Peyer's patch (tissue), 4 donors: ENCODE measurements at regions not wholly inside any gene's neighbourhood (a gene's known extent, or its start where the extent isn't known, plus 50 kb on each side); places are given as distances from the start of the nearest gene placed in this dataset.

Experiments
- POLR2A ChIP-seq, 2 donors: fragments of 450-650 bp; IDR thresholded peaks; one replicate each; pipeline ENCODE4 v1.5.1; 2017; ENCODE audit warnings: antibody characterized with exemption in 2 of 2, mild to moderate bottlenecking in 2 of 2, moderate library complexity in 2 of 2
- TF ChIP-seq, protein P1 (sequence below), 6 experiments: fragments of 450-650 bp in 4 of 6; fragments of 200-600 bp in 2 of 6; sonication (generic) in 1 of 6; IDR thresholded peaks; one replicate each; pipeline ENCODE4 v1.5.1; 2017 to 2019; ENCODE audit warnings: antibody characterized with exemption in 6 of 6, mild to moderate bottlenecking in 3 of 6, moderate library complexity in 1 of 6

DNA sequence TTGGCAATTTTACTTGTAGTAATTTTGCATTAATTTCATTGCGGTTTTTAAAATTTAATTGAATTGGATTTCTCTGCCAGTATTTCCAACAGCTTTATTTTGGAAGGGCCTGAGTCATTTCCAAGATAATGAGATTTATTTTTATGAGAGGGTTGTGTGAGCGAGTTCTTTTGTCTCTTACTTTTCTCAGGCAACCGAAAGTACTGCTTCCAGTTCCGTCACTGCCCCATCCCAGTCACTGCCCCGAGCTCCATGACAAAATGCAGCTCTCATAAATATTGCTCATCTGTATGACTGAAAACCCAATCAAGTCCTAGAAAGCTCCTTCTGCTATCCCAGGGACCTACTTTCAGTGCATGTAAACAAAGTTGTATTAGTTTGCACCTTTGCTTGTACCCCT lies 468.4 kb upstream of the SEMA3D start:
- TF ChIP-seq POLR2A (IDR thresholded peaks at IDR 0.05) = no peak
- TF ChIP-seq, protein P1, sequence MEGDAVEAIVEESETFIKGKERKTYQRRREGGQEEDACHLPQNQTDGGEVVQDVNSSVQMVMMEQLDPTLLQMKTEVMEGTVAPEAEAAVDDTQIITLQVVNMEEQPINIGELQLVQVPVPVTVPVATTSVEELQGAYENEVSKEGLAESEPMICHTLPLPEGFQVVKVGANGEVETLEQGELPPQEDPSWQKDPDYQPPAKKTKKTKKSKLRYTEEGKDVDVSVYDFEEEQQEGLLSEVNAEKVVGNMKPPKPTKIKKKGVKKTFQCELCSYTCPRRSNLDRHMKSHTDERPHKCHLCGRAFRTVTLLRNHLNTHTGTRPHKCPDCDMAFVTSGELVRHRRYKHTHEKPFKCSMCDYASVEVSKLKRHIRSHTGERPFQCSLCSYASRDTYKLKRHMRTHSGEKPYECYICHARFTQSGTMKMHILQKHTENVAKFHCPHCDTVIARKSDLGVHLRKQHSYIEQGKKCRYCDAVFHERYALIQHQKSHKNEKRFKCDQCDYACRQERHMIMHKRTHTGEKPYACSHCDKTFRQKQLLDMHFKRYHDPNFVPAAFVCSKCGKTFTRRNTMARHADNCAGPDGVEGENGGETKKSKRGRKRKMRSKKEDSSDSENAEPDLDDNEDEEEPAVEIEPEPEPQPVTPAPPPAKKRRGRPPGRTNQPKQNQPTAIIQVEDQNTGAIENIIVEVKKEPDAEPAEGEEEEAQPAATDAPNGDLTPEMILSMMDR (IDR thresholded peaks at IDR 0.05) = no peak
